ENCODE measurements at regions not wholly inside any gene's neighbourhood (a gene's known extent, or its start where the extent isn't known, plus 50 kb on each side); places are given as distances from the start of the nearest gene placed in this dataset.
"Not testable (repeated sequence)": the region's sequence is repeated elsewhere in the genome, so short reads cannot be mapped to it uniquely, and the experiment has no call there.

DNA sequence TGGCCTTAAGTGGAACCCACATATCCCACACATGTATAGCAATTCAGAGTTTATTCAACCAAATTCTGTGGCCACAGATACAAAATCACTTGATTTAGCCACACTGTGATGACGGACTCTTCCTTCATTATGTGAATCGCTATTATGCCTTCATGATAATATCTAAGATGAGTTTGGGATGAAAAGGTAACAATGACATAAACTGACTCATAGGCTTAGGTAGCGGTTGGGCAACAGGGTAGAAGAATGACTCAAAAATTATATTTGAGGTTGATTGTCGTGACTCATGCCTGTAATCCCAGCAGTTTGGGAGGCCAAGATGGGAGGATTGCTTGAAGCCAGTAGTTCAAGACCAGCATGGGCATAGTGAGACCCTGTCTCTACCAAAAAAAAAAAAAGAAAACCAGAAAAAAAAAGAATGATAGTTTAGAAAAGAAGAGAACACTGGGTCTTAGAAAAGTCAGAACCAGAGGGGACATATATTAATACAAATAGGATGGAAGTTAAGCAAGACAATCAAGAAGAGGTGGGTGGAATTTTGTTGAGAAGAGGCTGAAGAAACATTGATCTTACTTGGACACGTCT is 70.4 kb upstream of the USP9X start:
- Mint-ChIP-seq H3K4me3 (no peak overlapping the region), H3K27ac (no peak overlapping the region), H3K36me3 (ENCODE audit: low read depth) (no peaks in the 10 kb centered on the region), H3K9me3 (no peaks in the 10 kb centered on the region), H3K27me3 (no peaks in the 10 kb centered on the region), H3K4me1 (peaks cover 16% of the 10 kb centered on the region)
- CTCF ChIA-PET: no interaction called here
- no peak for DNase-seq
- POLR2A ChIA-PET: no interaction called here

- not testable (repeated sequence) for H3K4me1 Mint-ChIP-seq
Observed at GRCh38 chrX:41017785-41018184, 67.5 kb upstream of the USP9X start.

GRCh38 chrX:41018391-41019040 is 66.7 kb upstream of the USP9X start:
- POLR2A ChIA-PET; H3K9me3 Mint-ChIP-seq; H3K27ac Mint-ChIP-seq; H3K36me3 Mint-ChIP-seq (ENCODE audit: low read depth); H3K4me1 Mint-ChIP-seq; DNase-seq; CTCF ChIA-PET; H3K4me3 Mint-ChIP-seq; H3K27me3 Mint-ChIP-seq: not testable (repeated sequence)

More at GRCh38 chrX:41017785-41018184, 67.5 kb upstream of the USP9X start:
- H3K27ac Mint-ChIP-seq; POLR2A ChIA-PET; H3K9me3 Mint-ChIP-seq; H3K27me3 Mint-ChIP-seq; DNase-seq; H3K4me3 Mint-ChIP-seq; H3K36me3 Mint-ChIP-seq (ENCODE audit: low read depth): not testable (repeated sequence)
- CTCF ChIA-PET: interaction anchor here (0.6 kb wide), 2 partner anchors 21 to 484 kb away, joined by 3 to 4 read pairs; no protein-coding TSS in a partner anchor

DNA sequence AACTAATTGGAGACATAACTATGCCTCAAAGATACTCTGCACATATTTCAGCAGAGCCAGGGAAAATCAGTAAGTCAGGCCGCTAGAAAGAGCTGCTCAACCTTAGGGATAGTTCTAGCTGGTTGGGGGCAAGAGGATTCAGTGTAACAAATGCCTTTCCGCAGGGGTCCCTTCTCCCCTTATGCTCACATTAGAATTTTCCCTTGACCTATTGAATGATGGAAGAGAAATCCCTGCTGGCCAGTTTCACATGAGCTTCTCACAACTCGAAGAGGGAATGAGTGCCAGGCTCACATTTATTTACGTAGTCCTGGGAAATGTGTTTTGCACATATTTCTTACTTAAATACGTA is 66.2 kb upstream of the USP9X start:
- H3K36me3 Mint-ChIP-seq (ENCODE audit: low read depth): no peaks in the 10 kb centered on the region
- ChIA-PET CTCF (no interaction called here), POLR2A (no interaction called here)
- DNase-seq: no peak
- H3K27ac Mint-ChIP-seq: no peak overlapping the region
- no peaks in the 10 kb centered on the region for H3K9me3 Mint-ChIP-seq
- H3K4me3 Mint-ChIP-seq: no peak overlapping the region
- no peaks in the 10 kb centered on the region for H3K27me3 Mint-ChIP-seq
- peaks cover 3% of the 10 kb centered on the region for H3K4me1 Mint-ChIP-seq

- CTCF ChIA-PET: no interaction called here
- H3K36me3 Mint-ChIP-seq (ENCODE audit: low read depth): no peaks in the 10 kb centered on the region
- H3K27ac Mint-ChIP-seq: no peak overlapping the region
- H3K9me3 Mint-ChIP-seq: no peaks in the 10 kb centered on the region
- POLR2A ChIA-PET: no interaction called here
- H3K4me1 Mint-ChIP-seq: no peaks in the 10 kb centered on the region
- no peak for DNase-seq
- no peak overlapping the region for H3K4me3 Mint-ChIP-seq
- H3K27me3 Mint-ChIP-seq: no peaks in the 10 kb centered on the region
Observed at GRCh38 chrX:41022566-41022965, 62.7 kb upstream of the USP9X start.

DNA sequence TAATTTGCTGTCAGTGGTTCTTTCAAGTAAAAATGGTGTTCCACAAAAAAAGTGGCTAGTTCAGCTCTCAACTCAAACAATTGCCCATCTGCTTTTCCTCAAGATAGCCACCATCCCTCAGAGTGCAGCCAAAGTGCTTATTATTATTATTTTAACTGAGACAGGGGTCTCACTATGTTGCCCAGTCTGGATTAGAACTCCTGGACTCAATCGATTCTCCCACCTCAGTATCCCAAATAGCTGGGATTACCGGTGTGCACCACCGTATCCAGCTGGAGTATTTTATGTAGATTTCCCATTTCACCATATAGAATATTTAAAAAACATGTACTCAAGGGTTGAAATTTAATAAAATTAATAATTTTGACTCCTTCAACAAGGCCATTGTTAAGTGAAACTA is 62.1 kb upstream of the USP9X start:
- ChIA-PET CTCF (no interaction called here), POLR2A (no interaction called here)
- Mint-ChIP-seq H3K9me3 (no peaks in the 10 kb centered on the region), H3K27me3 (no peaks in the 10 kb centered on the region), H3K36me3 (ENCODE audit: low read depth) (no peaks in the 10 kb centered on the region), H3K4me3 (no peak overlapping the region), H3K4me1 (no peaks in the 10 kb centered on the region), H3K27ac (no peak overlapping the region)
- no peak for DNase-seq

- H3K27me3 Mint-ChIP-seq; H3K4me3 Mint-ChIP-seq; H3K4me1 Mint-ChIP-seq; POLR2A ChIA-PET; H3K9me3 Mint-ChIP-seq; H3K36me3 Mint-ChIP-seq (ENCODE audit: low read depth); DNase-seq; H3K27ac Mint-ChIP-seq: not testable (repeated sequence)
- CTCF ChIA-PET: interaction anchor here (0.6 kb wide), 1 partner anchor 33 kb away, joined by 3 read pairs; no protein-coding TSS in a partner anchor
Observed at GRCh38 chrX:41024335-41024734, 60.9 kb upstream of the USP9X start.

DNA sequence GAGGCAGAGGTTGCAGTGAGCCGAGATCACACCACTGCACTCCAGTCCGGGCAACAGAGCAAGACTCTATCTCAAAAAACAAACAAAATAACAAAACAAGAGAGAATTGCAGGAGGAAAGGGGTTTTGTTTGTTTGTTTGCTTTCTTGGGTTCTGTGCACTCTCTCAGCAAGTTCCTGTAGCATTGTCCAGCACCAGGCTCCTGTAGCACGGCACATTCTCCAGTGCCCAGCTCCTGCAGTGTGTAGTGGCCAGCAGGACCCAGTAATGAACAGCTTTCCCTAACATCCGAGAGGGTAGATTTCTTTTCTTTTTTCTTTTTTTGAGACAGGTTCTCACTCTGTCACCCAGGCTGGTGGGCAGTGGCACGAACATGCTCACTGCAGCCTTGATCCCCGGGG is 60.5 kb upstream of the USP9X start:
- Mint-ChIP-seq H3K4me3 (no peak overlapping the region), H3K36me3 (ENCODE audit: low read depth) (no peaks in the 10 kb centered on the region), H3K9me3 (no peaks in the 10 kb centered on the region), H3K4me1 (no peaks in the 10 kb centered on the region), H3K27me3 (no peaks in the 10 kb centered on the region), H3K27ac (no peak overlapping the region)
- ChIA-PET POLR2A (no interaction called here), CTCF (no interaction called here)
- DNase-seq: no peak

DNA sequence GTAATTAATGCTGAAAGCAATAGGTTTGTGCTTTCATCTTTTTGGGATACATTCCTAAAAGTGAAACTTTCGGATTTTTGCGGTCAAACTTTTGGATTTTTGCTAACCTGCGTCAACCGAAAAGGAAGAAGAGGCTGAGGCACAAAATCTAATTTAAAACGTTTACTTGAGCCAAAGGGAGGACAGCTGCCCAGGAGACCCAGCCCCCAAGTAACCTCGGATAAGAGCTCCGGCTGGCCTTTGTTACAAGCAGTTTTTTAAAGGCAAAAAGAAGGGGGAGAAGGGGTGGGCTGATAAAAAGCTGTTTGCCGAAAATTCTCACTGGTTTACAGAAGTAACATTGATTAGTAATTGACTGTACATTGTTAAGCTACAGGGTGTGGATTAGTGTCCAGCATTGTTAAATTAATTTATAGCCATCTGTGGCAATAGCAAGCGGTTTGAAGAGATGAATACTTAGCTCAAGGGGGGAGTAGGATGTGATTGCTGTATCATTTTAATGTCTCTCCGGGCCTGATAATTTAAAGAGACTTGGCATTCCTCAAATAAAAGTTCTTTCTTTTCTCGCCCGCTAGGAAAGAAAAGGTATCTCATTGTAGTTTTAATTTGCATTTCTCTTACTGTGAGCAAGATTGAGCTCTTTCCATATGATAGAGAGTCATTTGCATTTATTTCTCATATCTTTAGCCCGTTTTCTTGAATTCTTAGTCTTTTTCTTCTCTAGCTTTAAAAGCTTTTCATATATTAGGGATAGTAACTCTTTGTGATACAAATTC is 59.1 kb upstream of the USP9X start:
- CTCF ChIA-PET: interaction anchor here (1.3 kb wide), 1 partner anchor 10 kb away, joined by 3 read pairs; no protein-coding TSS in a partner anchor
- POLR2A ChIA-PET: no interaction called here
- Mint-ChIP-seq H3K36me3 (ENCODE audit: low read depth) (no peaks in the 10 kb centered on the region), H3K4me1 (no peaks in the 10 kb centered on the region), H3K9me3 (no peaks in the 10 kb centered on the region), H3K4me3 (no peak overlapping the region), H3K27me3 (no peaks in the 10 kb centered on the region), H3K27ac (no peak overlapping the region)
- no peak for DNase-seq

- H3K4me1 Mint-ChIP-seq: no peaks in the 10 kb centered on the region
- H3K36me3 Mint-ChIP-seq (ENCODE audit: low read depth): no peaks in the 10 kb centered on the region
- no peak overlapping the region for H3K27ac Mint-ChIP-seq
- POLR2A ChIA-PET: no interaction called here
- H3K4me3 Mint-ChIP-seq: no peak overlapping the region
- DNase-seq: no peak
- CTCF ChIA-PET: interaction anchor here (1.3 kb wide), 1 partner anchor 10 kb away, joined by 3 read pairs; no protein-coding TSS in a partner anchor
- H3K27me3 Mint-ChIP-seq: no peaks in the 10 kb centered on the region
- no peaks in the 10 kb centered on the region for H3K9me3 Mint-ChIP-seq
Observed at GRCh38 chrX:41026702-41027078, 58.6 kb upstream of the USP9X start.

DNA sequence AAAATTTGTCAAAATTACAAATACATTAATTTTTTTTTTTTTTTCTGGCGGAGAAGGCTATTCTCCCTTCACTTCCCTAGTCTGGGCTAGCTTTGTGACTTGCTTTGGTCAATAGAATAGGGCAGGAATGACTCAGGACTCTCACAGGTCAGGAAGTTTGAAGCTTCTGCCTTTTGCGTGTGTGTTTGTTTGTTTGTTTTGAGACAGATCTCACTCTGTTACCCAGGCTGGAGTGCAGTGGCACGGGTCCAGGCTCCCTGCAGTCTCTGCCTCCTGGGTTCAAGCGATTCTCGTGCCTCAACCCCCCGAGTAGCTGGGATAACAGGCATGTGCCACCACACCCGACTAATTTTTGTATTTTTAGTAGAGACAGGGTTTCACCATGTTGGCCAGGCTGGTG is 55.9 kb upstream of the USP9X start:
- Mint-ChIP-seq H3K36me3 (ENCODE audit: low read depth) (no peaks in the 10 kb centered on the region), H3K9me3 (no peaks in the 10 kb centered on the region), H3K27ac (no peak overlapping the region), H3K4me3 (no peak overlapping the region), H3K4me1 (no peaks in the 10 kb centered on the region), H3K27me3 (no peaks in the 10 kb centered on the region)
- ChIA-PET POLR2A (no interaction called here), CTCF (no interaction called here)
- no peak for DNase-seq

- no peak for DNase-seq
- ChIA-PET CTCF (no interaction called here), POLR2A (no interaction called here)
- no peak overlapping the region for H3K4me3 Mint-ChIP-seq
- no peaks in the 10 kb centered on the region for H3K36me3 Mint-ChIP-seq (ENCODE audit: low read depth)
- H3K9me3 Mint-ChIP-seq: no peaks in the 10 kb centered on the region
- no peaks in the 10 kb centered on the region for H3K4me1 Mint-ChIP-seq
- no peak overlapping the region for H3K27ac Mint-ChIP-seq
- no peaks in the 10 kb centered on the region for H3K27me3 Mint-ChIP-seq
Observed at GRCh38 chrX:41031256-41031967, 53.8 kb upstream of the USP9X start.

DNA sequence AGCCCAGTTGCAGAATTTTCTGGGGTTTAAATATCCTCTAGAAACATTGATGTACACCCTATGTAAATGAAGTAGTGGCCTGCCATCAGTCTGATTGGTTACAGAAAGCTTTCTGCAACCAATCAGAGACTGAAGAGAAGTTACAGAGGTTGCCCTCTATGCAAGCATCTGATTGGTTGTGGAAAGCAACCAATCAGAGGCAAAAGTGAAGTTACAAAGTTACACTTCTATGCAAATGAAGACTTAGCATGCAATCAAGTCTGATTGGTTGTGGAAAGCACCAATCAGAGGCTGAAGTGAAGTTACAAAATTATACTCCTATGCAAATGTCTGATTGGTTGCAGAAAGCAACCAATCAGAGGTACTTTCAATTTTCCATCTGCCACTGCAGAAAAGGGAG is 51.9 kb upstream of the USP9X start:
- ChIA-PET POLR2A (no interaction called here), CTCF (no interaction called here)
- no peaks in the 10 kb centered on the region for H3K36me3 Mint-ChIP-seq (ENCODE audit: low read depth)
- H3K27me3 Mint-ChIP-seq: no peaks in the 10 kb centered on the region
- H3K9me3 Mint-ChIP-seq: no peaks in the 10 kb centered on the region
- DNase-seq: no peak
- H3K27ac Mint-ChIP-seq: no peak overlapping the region
- no peak overlapping the region for H3K4me3 Mint-ChIP-seq
- H3K4me1 Mint-ChIP-seq: no peaks in the 10 kb centered on the region

All from activated CD4-positive, alpha-beta T cell treated with anti-CD3 and anti-CD28 coated beads, Interleukin-2, amount 10 ng/mL, durations not matched to agents 7 days and 5 days (primary cell).